ENCODE measurements at regions not wholly inside any gene's neighbourhood (a gene's known extent, or its start where the extent isn't known, plus 50 kb on each side); places are given as distances from the start of the nearest gene placed in this dataset.
A peak's percentile ranks its signal among the peaks of the same experiment; 100 is the strongest.

- Histone ChIP-seq H3K36me3 (ENCODE audit: control insufficient read depth in 2 of 3, insufficient read depth in 3 of 3, low read length in 3 of 3) (no peaks in the 10 kb centered on the region), H3K9me3 (ENCODE audit: control insufficient read depth in 2 of 3, insufficient read depth in 1 of 3, low read length in 3 of 3) (no peaks in the 10 kb centered on the region), H3K4me1 (ENCODE audit: control insufficient read depth in 2 of 3, insufficient read depth in 2 of 3, low read depth in 1 of 3, low read length in 3 of 3) (no peaks in the 10 kb centered on the region), H3K4me3 (ENCODE audit: low read length in 3 of 3) (no peak overlapping the region), H3K27me3 (ENCODE audit: control insufficient read depth, insufficient read depth, low read length) (no peaks in the 10 kb centered on the region), H3K9ac (ENCODE audit: low read length in 3 of 3) (no peak overlapping the region), H3K27ac (ENCODE audit: low read depth in 2 of 2, low read length in 2 of 2) (no peak overlapping the region)
- no peak for TF ChIP-seq CTCF (IDR thresholded peaks at IDR 0.05; ENCODE audit: borderline replicate concordance, extremely low read depth, insufficient read depth)
- no peak for DNase-seq
- no peak for FAIRE-seq
- intact Hi-C loops (cut with DNase I) = no loop called here
Measured at GRCh38 chr3:55167586-55168317, 239.9 kb upstream of the LRTM1 start.

- Histone ChIP-seq H3K36me3 (ENCODE audit: control insufficient read depth in 2 of 3, insufficient read depth in 3 of 3, low read length in 3 of 3) (no peaks in the 10 kb centered on the region), H3K4me3 (ENCODE audit: low read length in 3 of 3) (no peak overlapping the region), H3K27ac (ENCODE audit: low read depth in 2 of 2, low read length in 2 of 2) (no peak overlapping the region), H3K27me3 (ENCODE audit: control insufficient read depth, insufficient read depth, low read length) (no peaks in the 10 kb centered on the region), H3K4me1 (ENCODE audit: control insufficient read depth in 2 of 3, insufficient read depth in 2 of 3, low read depth in 1 of 3, low read length in 3 of 3) (no peaks in the 10 kb centered on the region), H3K9me3 (ENCODE audit: control insufficient read depth in 2 of 3, insufficient read depth in 1 of 3, low read length in 3 of 3) (no peaks in the 10 kb centered on the region), H3K9ac (ENCODE audit: low read length in 3 of 3) (no peak overlapping the region)
- FAIRE-seq (no peak), DNase-seq (peak in 1 of 5 donors; percentile 73)
- intact Hi-C loops (cut with DNase I) = no loop called here
- no peak for TF ChIP-seq CTCF (IDR thresholded peaks at IDR 0.05; ENCODE audit: borderline replicate concordance, extremely low read depth, insufficient read depth)
Measured at GRCh38 chr3:55166576-55167555, 239.0 kb upstream of the LRTM1 start.

GRCh38 chr3:55165704-55166405, 238.0 kb upstream of the LRTM1 start:
- TF ChIP-seq CTCF (IDR thresholded peaks at IDR 0.05; ENCODE audit: borderline replicate concordance, extremely low read depth, insufficient read depth) = no peak
- H3K4me1 ChIP-seq (ENCODE audit: control insufficient read depth in 2 of 3, insufficient read depth in 2 of 3, low read depth in 1 of 3, low read length in 3 of 3) = no peaks in the 10 kb centered on the region
- intact Hi-C loops (cut with DNase I) = no loop called here
- no peak overlapping the region for H3K9ac ChIP-seq (ENCODE audit: low read length in 3 of 3)
- H3K27ac ChIP-seq (ENCODE audit: low read depth in 2 of 2, low read length in 2 of 2) = no peak overlapping the region
- no peaks in the 10 kb centered on the region for H3K36me3 ChIP-seq (ENCODE audit: control insufficient read depth in 2 of 3, insufficient read depth in 3 of 3, low read length in 3 of 3)
- no peaks in the 10 kb centered on the region for H3K9me3 ChIP-seq (ENCODE audit: control insufficient read depth in 2 of 3, insufficient read depth in 1 of 3, low read length in 3 of 3)
- DNase-seq (no peak), FAIRE-seq (no peak)
- no peaks in the 10 kb centered on the region for H3K27me3 ChIP-seq (ENCODE audit: control insufficient read depth, insufficient read depth, low read length)
- no peak overlapping the region for H3K4me3 ChIP-seq (ENCODE audit: low read length in 3 of 3)
